ENCODE measurements at regions not wholly inside any gene's neighbourhood (a gene's known extent, or its start where the extent isn't known, plus 50 kb on each side); places are given as distances from the start of the nearest gene placed in this dataset.

DNA sequence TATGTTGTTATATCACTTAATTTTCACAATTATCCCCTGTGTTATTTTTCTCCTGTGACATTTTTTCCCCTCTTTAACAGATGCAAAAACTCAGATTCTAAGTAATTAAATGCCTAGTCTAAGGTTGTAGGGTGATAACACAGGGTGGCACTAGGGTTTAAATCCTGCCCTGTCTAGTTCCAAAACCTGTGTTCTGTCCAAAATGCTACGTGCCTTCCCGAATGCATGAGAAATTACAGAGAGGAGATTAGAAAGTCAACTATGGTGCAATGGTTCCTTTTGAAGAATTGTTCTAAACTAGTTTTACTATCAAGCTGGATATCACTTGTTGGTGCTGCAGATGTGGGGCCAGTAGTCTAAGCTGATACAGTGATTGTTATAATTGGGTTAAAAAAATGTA lies 108.0 kb downstream of the DIPK2A start:
- no peak for FAIRE-seq

DNA sequence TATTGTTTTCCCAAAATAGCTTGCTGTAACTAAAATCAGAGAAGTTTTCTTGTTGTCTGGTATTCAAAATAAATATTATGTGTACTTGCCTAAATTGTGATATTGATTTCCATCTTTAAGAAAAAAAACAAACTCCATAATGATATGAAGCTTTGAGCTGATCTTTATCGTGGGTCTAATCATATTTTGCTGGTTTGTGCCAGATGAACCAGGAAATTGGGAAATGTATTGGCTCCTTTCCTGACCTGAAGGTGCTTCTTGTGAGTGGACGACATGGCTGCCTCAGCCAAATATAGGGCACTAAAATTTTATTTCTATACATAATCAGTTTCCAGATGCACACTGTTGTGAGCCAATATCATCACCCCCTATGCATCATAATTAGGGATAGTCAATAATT lies 113.3 kb downstream of the DIPK2A start:
- no peak for FAIRE-seq

GRCh38 chr3:144085964-144086363 lies 114.3 kb downstream of the DIPK2A start:
- FAIRE-seq: no peak

GRCh38 chr3:144096016-144096415 lies 124.4 kb downstream of the DIPK2A start:
- no peak for FAIRE-seq

DNA sequence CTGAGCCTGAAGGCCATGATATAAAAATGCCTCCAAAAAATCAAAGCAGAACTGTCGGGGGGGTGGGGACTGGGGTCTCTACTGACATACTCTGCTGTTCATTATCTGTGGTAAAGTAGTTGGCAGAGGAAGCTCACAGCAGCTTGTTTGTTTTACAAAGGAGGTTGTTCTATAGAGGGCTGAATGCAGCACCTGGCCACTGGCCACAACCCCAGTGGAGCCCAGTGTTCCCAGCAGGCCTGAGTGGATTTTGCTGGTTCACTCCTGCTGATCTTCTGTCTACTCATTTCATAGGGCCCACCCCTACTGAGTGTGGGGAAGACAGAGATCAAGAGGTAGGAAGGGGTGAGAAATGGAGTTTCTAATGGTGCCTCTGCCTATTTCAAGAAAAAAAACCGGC lies 125.5 kb downstream of the DIPK2A start:
- FAIRE-seq: no peak

- FAIRE-seq: no peak
Observed at GRCh38 chr3:144098691-144099090, 127.1 kb downstream of the DIPK2A start.

DNA sequence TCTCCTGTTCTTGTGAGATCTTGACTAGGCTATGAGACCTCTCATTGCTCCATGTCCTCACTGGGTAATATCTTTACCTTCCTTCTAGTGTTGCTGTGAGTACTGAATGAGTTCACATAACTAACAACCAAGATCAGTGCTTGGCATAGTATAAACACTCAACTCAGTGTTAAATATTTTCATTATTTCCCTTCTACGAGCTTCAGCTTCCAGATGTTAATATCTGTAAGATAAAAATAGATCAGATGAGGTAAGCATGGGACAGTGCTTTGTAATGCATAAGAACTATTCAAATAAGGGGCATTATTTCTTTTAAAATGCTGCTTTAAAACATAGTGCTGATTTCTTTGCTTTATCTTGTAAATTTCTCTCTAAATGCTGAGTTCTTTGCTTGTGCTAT lies 130.8 kb downstream of the DIPK2A start:
- no peak for FAIRE-seq

DNA sequence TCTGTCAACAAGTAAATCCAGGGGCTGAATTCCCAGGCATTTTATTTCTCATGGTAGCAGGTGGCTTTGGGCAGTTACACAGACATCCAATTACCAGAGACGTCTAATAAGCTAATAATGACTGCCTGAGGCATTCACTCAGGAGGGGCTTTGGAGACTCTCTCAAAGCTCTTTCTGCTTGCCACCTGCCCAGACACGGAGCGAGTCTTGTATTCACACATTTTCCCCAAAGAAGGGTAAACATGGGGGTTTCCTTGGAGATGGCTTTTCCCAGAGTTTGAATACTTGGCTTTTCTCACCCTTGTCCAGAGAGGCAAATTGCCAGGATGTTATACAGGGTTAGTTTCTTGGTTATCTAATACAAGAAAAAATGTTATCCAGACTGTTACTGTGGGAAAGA lies 132.6 kb downstream of the DIPK2A start:
- no peak for FAIRE-seq

DNA sequence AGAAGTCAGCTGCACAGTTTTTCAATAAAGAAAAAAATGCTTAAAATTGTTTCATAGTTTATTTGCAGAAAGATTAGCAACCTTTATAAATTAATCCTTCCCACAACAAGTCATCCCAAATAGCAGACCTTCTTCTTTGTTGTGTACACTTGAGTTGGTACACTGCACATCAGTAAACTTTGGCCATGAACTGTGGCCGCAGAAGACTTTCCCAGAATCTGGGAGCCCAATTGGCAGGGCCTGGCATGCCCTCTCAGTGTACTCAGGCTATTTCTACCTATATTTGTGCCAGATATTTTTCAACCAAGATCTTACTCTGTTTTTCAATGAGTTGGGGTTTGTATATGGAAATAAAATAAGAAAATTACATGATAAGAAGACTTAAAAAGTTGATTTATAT lies 133.1 kb downstream of the DIPK2A start:
- no peak for FAIRE-seq

GRCh38 chr3:144105542-144105941 lies 133.9 kb downstream of the DIPK2A start:
- no peak for FAIRE-seq

DNA sequence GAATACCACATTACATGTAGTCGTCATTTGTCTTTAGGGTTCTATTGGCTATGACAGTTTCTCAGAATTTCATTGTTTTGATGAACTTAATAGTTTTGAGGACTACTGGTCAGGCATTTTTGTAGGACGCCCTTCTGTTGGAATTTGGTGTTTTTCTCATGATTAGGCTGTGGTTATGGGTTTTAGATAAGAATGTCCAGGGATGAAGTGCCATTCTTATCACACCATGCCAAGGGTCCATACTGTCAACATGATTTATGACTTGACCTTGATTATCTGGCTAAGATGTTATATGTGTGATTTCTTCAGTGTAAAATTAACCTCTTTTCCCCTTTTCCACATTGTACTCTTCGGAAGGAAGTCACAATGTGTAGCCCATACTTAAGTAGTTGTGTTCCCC lies 135.3 kb downstream of the DIPK2A start:
- FAIRE-seq: no peak

GRCh38 chr3:144107923-144108322 lies 136.3 kb downstream of the DIPK2A start:
- no peak for FAIRE-seq

- FAIRE-seq: no peak
Observed at GRCh38 chr3:144109944-144110343, 138.3 kb downstream of the DIPK2A start.

- FAIRE-seq: no peak
Observed at GRCh38 chr3:144112036-144112435, 140.4 kb downstream of the DIPK2A start.

- no peak for FAIRE-seq
Observed at GRCh38 chr3:144112437-144112836, 140.8 kb downstream of the DIPK2A start.

DNA sequence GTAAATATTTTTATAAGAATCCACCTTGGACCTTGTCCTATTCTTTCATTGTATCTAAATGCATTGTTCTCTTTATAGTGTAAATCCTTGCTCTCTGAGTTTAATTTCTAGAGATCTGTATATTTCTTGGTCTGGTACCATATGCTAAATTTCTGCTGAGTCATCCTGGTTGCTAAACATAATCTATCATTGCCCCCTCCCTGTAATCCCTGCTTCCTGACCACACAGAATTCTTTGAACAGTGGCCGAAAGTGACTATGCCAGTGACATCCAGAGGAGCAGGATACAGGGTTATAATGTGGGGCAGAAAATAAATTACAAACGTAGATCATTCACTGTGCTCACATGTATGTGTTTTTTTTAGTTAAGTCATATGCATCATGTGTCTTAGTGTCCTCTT lies 143.1 kb downstream of the DIPK2A start:
- no peak for FAIRE-seq

GRCh38 chr3:144119633-144120032 lies 148.0 kb downstream of the DIPK2A start:
- FAIRE-seq: no peak

DNA sequence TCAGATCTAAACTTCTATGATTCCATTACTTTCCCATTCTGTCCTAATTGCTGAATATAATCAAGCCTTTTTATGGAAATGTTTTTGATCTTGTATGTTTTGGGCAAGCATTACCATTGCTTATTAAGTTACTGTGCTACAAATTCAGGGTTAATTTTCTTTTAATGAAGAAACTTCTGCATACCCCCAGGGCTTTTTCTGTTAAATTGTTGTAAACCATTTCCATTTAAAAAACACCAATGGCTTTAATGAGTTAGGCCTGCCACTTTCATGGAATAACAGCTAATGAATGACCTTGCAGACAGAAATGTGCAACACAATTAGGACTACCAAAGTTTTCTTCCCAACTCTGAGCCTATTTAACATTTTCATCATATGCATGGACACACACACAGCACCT lies 150.0 kb downstream of the DIPK2A start:
- no peak for FAIRE-seq

GRCh38 chr3:144127014-144127413 lies 155.4 kb downstream of the DIPK2A start:
- FAIRE-seq: no peak

DNA sequence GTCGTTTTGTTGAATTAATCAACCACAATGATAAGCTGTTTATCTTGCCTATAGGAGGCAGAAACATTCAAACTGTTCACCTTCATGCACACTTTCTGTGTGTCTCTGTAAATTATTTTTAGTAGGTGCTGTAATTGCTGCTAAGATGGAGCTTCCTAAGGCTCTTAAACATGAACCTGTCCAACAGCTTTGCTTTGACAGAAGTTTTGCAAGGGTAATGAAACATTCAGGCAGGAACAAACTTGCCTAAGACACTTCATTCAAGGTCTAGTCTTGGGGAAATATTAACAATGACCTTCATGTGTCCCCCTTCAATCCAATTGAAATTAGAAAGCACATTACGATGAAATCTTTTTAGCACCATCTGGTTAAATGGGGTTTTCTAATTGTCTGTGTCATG lies 156.1 kb downstream of the DIPK2A start:
- no peak for FAIRE-seq

GRCh38 chr3:144128108-144128892 lies 156.7 kb downstream of the DIPK2A start:
- FAIRE-seq: no peak

GRCh38 chr3:144129536-144130214 lies 158.1 kb downstream of the DIPK2A start:
- no peak for FAIRE-seq

DNA sequence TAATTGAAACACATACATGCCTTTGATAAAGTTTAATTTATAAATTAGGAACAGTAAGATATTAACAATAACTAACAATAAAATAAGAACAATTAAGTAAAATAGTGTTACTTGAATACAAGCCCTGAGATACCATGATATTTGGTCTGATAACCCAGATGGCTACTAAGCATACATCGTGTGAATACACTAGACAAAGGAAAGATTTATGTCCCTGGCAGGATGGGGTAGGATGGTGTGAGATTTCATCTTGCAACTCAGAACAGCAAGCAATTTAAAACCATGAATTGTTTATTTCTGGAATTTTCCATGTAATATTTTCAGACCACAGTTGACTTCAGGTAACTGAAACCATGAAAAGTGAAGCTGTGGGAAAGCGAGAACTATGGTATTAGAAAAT lies 169.5 kb downstream of the DIPK2A start:
- FAIRE-seq: no peak

GRCh38 chr3:144141496-144141895 lies 169.9 kb downstream of the DIPK2A start:
- FAIRE-seq: no peak

Data from G401.6 (cell line).